ENCODE measurements at regions not wholly inside any gene's neighbourhood (a gene's known extent, or its start where the extent isn't known, plus 50 kb on each side); places are given as distances from the start of the nearest gene placed in this dataset.

DNA sequence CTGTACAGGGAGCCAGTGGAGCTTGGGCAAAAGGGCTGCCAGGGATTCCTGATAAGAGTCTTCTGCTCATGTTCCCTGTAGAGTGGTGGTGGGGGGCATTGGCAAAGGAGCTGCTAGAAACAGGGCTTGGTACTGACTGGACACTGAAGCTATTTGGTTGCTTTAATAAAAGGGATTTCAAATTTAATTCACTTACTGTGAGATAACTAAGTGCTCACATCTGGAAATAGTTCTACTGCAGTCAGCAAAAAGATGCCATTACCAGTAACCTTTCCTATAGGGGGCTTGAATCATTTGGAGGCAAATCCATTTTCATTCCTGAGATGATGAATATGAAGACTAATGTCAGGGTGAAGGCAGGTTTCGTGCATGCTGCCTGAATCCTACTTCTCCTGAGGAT is 94.3 kb upstream of the DOCK10 start:
- no CpG with 5 or more reads among the region's 1 CpG for WGBS (ENCODE audit: extremely low coverage, insufficient read length, low lambda C conversion rate)
- H3K27me3 ChIP-seq (ENCODE audit: insufficient read depth, low read length): no peaks in the 10 kb centered on the region
- Mint-ChIP-seq H3K27me3 (ENCODE audit: low read depth) (no peaks in the 10 kb centered on the region), H3K27ac (no peak overlapping the region), H3K4me1 (no peaks in the 10 kb centered on the region), H3K4me3 (no peak overlapping the region), H3K9me3 (no peaks in the 10 kb centered on the region), H3K36me3 (ENCODE audit: insufficient read depth in 1 of 3, low read depth in 3 of 3) (no peaks in the 10 kb centered on the region)
- H2AK5ac ChIP-seq (ENCODE audit: insufficient read length, low read length): no peak overlapping the region
- H3K9ac ChIP-seq (ENCODE audit: extremely low read depth, insufficient read length, low read length): no peak overlapping the region
- no peak overlapping the region for H3K56ac ChIP-seq (ENCODE audit: insufficient read length, low read depth, low read length)
- H2BK15ac ChIP-seq (ENCODE audit: low read depth, low read length): no peak overlapping the region
- no peak overlapping the region for H3K4ac ChIP-seq (ENCODE audit: low read depth, low read length)
- H3T11ph ChIP-seq (ENCODE audit: low read length): no peak overlapping the region
- no peaks in the 10 kb centered on the region for H3K4me1 ChIP-seq (ENCODE audit: insufficient read depth, low read length)
- no peak overlapping the region for H2BK120ac ChIP-seq (ENCODE audit: low read depth, low read length, poor library complexity, severe bottlenecking)
- DNase-seq: no peak
- H3K14ac ChIP-seq (ENCODE audit: insufficient read depth, low read length): no peak overlapping the region
- no peak overlapping the region for H3K27ac ChIP-seq (ENCODE audit: insufficient read length, low read depth, low read length)
- no peak overlapping the region for H4K5ac ChIP-seq (ENCODE audit: insufficient read length, low read depth, low read length)
- H3K79me2 ChIP-seq (ENCODE audit: insufficient read depth, low read length): no peaks in the 10 kb centered on the region
- TF ChIP-seq, protein P1, sequence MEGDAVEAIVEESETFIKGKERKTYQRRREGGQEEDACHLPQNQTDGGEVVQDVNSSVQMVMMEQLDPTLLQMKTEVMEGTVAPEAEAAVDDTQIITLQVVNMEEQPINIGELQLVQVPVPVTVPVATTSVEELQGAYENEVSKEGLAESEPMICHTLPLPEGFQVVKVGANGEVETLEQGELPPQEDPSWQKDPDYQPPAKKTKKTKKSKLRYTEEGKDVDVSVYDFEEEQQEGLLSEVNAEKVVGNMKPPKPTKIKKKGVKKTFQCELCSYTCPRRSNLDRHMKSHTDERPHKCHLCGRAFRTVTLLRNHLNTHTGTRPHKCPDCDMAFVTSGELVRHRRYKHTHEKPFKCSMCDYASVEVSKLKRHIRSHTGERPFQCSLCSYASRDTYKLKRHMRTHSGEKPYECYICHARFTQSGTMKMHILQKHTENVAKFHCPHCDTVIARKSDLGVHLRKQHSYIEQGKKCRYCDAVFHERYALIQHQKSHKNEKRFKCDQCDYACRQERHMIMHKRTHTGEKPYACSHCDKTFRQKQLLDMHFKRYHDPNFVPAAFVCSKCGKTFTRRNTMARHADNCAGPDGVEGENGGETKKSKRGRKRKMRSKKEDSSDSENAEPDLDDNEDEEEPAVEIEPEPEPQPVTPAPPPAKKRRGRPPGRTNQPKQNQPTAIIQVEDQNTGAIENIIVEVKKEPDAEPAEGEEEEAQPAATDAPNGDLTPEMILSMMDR (conservative IDR thresholded peaks at IDR 0.05): no peak
- H3K18ac ChIP-seq (ENCODE audit: insufficient read length, low read depth, low read length): no peak overlapping the region
- H3K79me1 ChIP-seq (ENCODE audit: insufficient read depth, low read depth, low read length, poor library complexity, severe bottlenecking): no peaks in the 10 kb centered on the region
- H3K23me2 ChIP-seq (ENCODE audit: insufficient read length, low read depth, low read length, poor library complexity, severe bottlenecking): no peaks in the 10 kb centered on the region
- H2BK20ac ChIP-seq (ENCODE audit: low read depth, low read length, poor library complexity, severe bottlenecking): no peak overlapping the region
- H2BK12ac ChIP-seq (ENCODE audit: insufficient read length, low read depth, low read length): no peak overlapping the region
- no peak overlapping the region for H3K4me2 ChIP-seq (ENCODE audit: insufficient read depth, insufficient read length, low read length)
- no peak overlapping the region for H2BK5ac ChIP-seq (ENCODE audit: insufficient read length, low read length)
- no peak overlapping the region for H2AFZ ChIP-seq (ENCODE audit: low read length)
- H4K91ac ChIP-seq (ENCODE audit: insufficient read length, low read depth, low read length): no peak overlapping the region
- no peaks in the 10 kb centered on the region for H4K20me1 ChIP-seq (ENCODE audit: control insufficient read depth, insufficient read depth, insufficient read length)
- H3K9me3 ChIP-seq (ENCODE audit: control insufficient read depth, low read depth, low read length): no peaks in the 10 kb centered on the region
- H4K8ac ChIP-seq (replicated peaks; ENCODE audit: insufficient read length, low read depth, low read length): no peak overlapping the region
- no peak overlapping the region for H3K23ac ChIP-seq (ENCODE audit: insufficient read length, low read depth, low read length)
